ENCODE measurements at regions not wholly inside any gene's neighbourhood (a gene's known extent, or its start where the extent isn't known, plus 50 kb on each side); places are given as distances from the start of the nearest gene placed in this dataset.

- Histone ChIP-seq H3K36me3 (ENCODE audit: control insufficient read depth in 2 of 2, insufficient read depth in 1 of 2, low read length in 2 of 2) (no peaks in the 10 kb centered on the region), H3K9me3 (ENCODE audit: control insufficient read depth, insufficient read depth, low read depth, low read length) (no peaks in the 10 kb centered on the region), H3K4me1 (ENCODE audit: control insufficient read depth, insufficient read depth, low read length) (no peaks in the 10 kb centered on the region), H3K27ac (ENCODE audit: extremely low read depth, low read depth, low read length) (no peak overlapping the region), H3K4me3 (ENCODE audit: low read depth, low read length) (no peak overlapping the region)
- TF ChIP-seq ZNF114 (tag by site-specific recombination; IDR thresholded peaks at IDR 0.05) (no peak), ZBTB6 (tag by site-specific recombination; IDR thresholded peaks at IDR 0.05) (no peak), ZBTB17 (tag by site-specific recombination; IDR thresholded peaks at IDR 0.05) (no peak), MZF1 (tag by site-specific recombination; IDR thresholded peaks at IDR 0.05; ENCODE audit: borderline replicate concordance) (no peak), ZNF623 (tag by site-specific recombination; IDR thresholded peaks at IDR 0.05) (no peak), ZNF354C (tag by site-specific recombination; IDR thresholded peaks at IDR 0.05; ENCODE audit: borderline replicate concordance, low read depth) (no peak), ZSCAN5A (tag by site-specific recombination; IDR thresholded peaks at IDR 0.05) (no peak), TRIM28 (IDR thresholded peaks at IDR 0.05; ENCODE audit: borderline replicate concordance, low read length) (no peak), ZBTB11 (tag by site-specific recombination; conservative IDR thresholded peaks at IDR 0.05; ENCODE audit: low read depth) (no peak), ZNF362 (tag by site-specific recombination; IDR thresholded peaks at IDR 0.05) (no peak), ZNF626 (tag by site-specific recombination; IDR thresholded peaks at IDR 0.05) (no peak), ZNF571 (tag by site-specific recombination; IDR thresholded peaks at IDR 0.05) (no peak), ZNF302 (tag by site-specific recombination; IDR thresholded peaks at IDR 0.05; ENCODE audit: low read depth) (no peak), ZNF133 (tag by site-specific recombination; IDR thresholded peaks at IDR 0.05) (no peak), ZNF585B (tag by site-specific recombination; IDR thresholded peaks at IDR 0.05) (no peak), ZNF175 (tag by site-specific recombination; IDR thresholded peaks at IDR 0.05) (no peak), REPIN1 (tag by site-specific recombination; IDR thresholded peaks at IDR 0.05; ENCODE audit: low read depth) (no peak), ZNF140 (tag by site-specific recombination; IDR thresholded peaks at IDR 0.05) (no peak), ZNF16 (tag by site-specific recombination; IDR thresholded peaks at IDR 0.05; ENCODE audit: low read depth) (no peak)
- POLR2A ChIA-PET, result interaction anchor here (0.6 kb wide), 1 partner anchor 417 kb away, joined by 3 read pairs; no protein-coding TSS in a partner anchor
- CTCF ChIA-PET, result no interaction called here
Measured at GRCh38 chr12:92561543-92561899, 141.3 kb upstream of the PLEKHG7 start.
